H1 (cell line): ENCODE measurements at regions not wholly inside any gene's neighbourhood (a gene's known extent, or its start where the extent isn't known, plus 50 kb on each side); places are given as distances from the start of the nearest gene placed in this dataset.

Source experiments
- CTCF ChIA-PET: fragments of 300-600 bp; sonication (Branson Sonifier 250); formaldehyde crosslinking; loops from one replicate; lab custom pipeline; 2021; ENCODE audit not compliant: partially characterized antibody; lab: Charles Lee
- POLR2A ChIA-PET: fragments of 300-600 bp; sonication (Branson Sonifier 250); formaldehyde crosslinking; loops from one replicate; lab custom pipeline; 2021; ENCODE audit warnings: inconsistent platforms; ENCODE audit not compliant: partially characterized antibody; lab: Charles Lee
- DNase-seq, 2 experiments: peaks; one replicate each; pipeline versions ENCODE4 v3.0.0 to v3.0.0-alpha.2; 2010 to 2022; ENCODE audit warnings: low spot score in 2 of 2, low read depth in 1 of 2, mixed read lengths in 1 of 2
- FAIRE-seq: peaks from 2 replicates; lab custom pipeline; 2011; peaks lifted over from hg19 to GRCh38; lab: Jason Lieb, UNC
- H2AFZ ChIP-seq: 2 replicates; pipeline ENCODE4 v1.8.1; 2012; ENCODE audit warnings: low read length, inconsistent platforms
- H2AK5ac ChIP-seq: 2 replicates; pipeline ENCODE4 v1.6.1; 2013; ENCODE audit warnings: low read depth, low read length
- H2BK120ac ChIP-seq: replicated peaks from 2 replicates; pipeline ENCODE3; 2013; ENCODE audit warnings: low read depth, low read length, inconsistent platforms
- H2BK12ac ChIP-seq: 2 replicates; pipeline ENCODE4 v1.6.1; 2013; ENCODE audit warnings: low read depth, low read length
- H2BK15ac ChIP-seq: 2 replicates; pipeline ENCODE4 v1.6.1; 2013; ENCODE audit warnings: low read length
- H2BK20ac ChIP-seq: 2 replicates; pipeline ENCODE4 v1.6.1; 2013; ENCODE audit warnings: low read length
- H2BK5ac ChIP-seq: 2 replicates; pipeline ENCODE4 v1.6.1; 2013; ENCODE audit warnings: low read depth, low read length
- H3K14ac ChIP-seq: 2 replicates; pipeline ENCODE4 v1.6.1; 2013; ENCODE audit warnings: inconsistent platforms; ENCODE audit not compliant: insufficient read length
- H3K18ac ChIP-seq: 2 replicates; pipeline ENCODE4 v1.6.1; 2013; ENCODE audit warnings: low read length; ENCODE audit errors: extremely low read depth
- H3K23ac ChIP-seq: 2 replicates; pipeline ENCODE4 v1.6.1; 2013; ENCODE audit warnings: inconsistent platforms; ENCODE audit not compliant: insufficient read length
- H3K23me2 ChIP-seq: 2 replicates; pipeline ENCODE4 v1.6.1; 2013; ENCODE audit warnings: low read depth, low read length
- H3K27ac ChIP-seq: 2 replicates; pipeline ENCODE4 v1.6.1; 2011; ENCODE audit warnings: low read depth, low read length, inconsistent platforms
- H3K27me3 ChIP-seq, 4 experiments: replicated peaks in 1 of 4; 1 replicate in 1 of 4; 2 replicates in 3 of 4; pipeline versions ENCODE4 v1.6.1 to v1.8.1; 2011 to 2013; ENCODE audit warnings: low read length in 3 of 4, mild to moderate bottlenecking in 3 of 4, inconsistent platforms in 2 of 4, mixed read lengths in 2 of 4, moderate library complexity in 1 of 4; ENCODE audit not compliant: control insufficient read depth in 3 of 4, insufficient read depth in 3 of 4; ENCODE audit errors: extremely low read depth in 1 of 4
- H3K36me3 ChIP-seq, 4 experiments: 2 replicates each; pipeline versions ENCODE4 v1.6.1 to v1.8.1; 2011 to 2013; ENCODE audit warnings: mild to moderate bottlenecking in 4 of 4, low read length in 3 of 4, moderate library complexity in 2 of 4, control low read depth in 1 of 4, inconsistent platforms in 1 of 4; ENCODE audit not compliant: insufficient read depth in 4 of 4, control insufficient read depth in 2 of 4
- H3K4ac ChIP-seq: replicated peaks from 2 replicates; pipeline ENCODE3; 2013; ENCODE audit warnings: low read length, low read depth, mixed read lengths, inconsistent platforms; ENCODE audit not compliant: insufficient read length
- H3K4me1 ChIP-seq, 4 experiments: replicated peaks in 1 of 4; 1 replicate in 1 of 4; 2 replicates in 3 of 4; pipeline versions ENCODE4 v1.6.1 to v1.8.1; 2011 to 2013; ENCODE audit warnings: low read length in 3 of 4, inconsistent platforms in 2 of 4, mixed read lengths in 1 of 4; ENCODE audit not compliant: insufficient read depth in 4 of 4, control insufficient read depth in 3 of 4
- H3K4me2 ChIP-seq, 2 experiments: 2 replicates each; pipeline versions ENCODE4 v1.6.1 to v1.8.1; 2011 to 2013; ENCODE audit warnings: low read depth in 2 of 2, low read length in 2 of 2, control low read depth in 1 of 2, inconsistent platforms in 1 of 2, mild to moderate bottlenecking in 1 of 2; ENCODE audit not compliant: insufficient read depth in 1 of 2
- H3K4me3 ChIP-seq, 4 experiments: fragments of 200-600, 300-600 bp in 1 of 4; sonication (generic), shearing (Covaris generic), sonication (Bioruptor Twin) in 1 of 4; 2 replicates each; pipeline versions ENCODE4 v1.5.1 to v1.8.1; 2011 to 2016; ENCODE audit warnings: low read length in 4 of 4, low read depth in 3 of 4, control low read depth in 2 of 4, inconsistent platforms in 2 of 4, mild to moderate bottlenecking in 2 of 4, mixed read lengths in 1 of 4, moderate library complexity in 1 of 4; ENCODE audit not compliant: insufficient read depth in 2 of 4; ENCODE audit errors: extremely low read depth in 1 of 4
- H3K56ac ChIP-seq: replicated peaks from 2 replicates; pipeline ENCODE3; 2013; ENCODE audit warnings: low read depth, mild to moderate bottlenecking, mixed read lengths, low read length, inconsistent platforms; ENCODE audit not compliant: insufficient read length
- H3K79me1 ChIP-seq: 2 replicates; pipeline ENCODE4 v1.6.1; 2013; ENCODE audit warnings: low read depth, low read length, control low read depth
- H3K79me2 ChIP-seq, 2 experiments: 2 replicates each; pipeline versions ENCODE4 v1.6.1 to v1.8.1; 2012 to 2013; ENCODE audit warnings: low read length in 2 of 2, mild to moderate bottlenecking in 2 of 2, inconsistent platforms in 1 of 2; ENCODE audit not compliant: insufficient read depth in 2 of 2, control insufficient read depth in 1 of 2
- H3K9ac ChIP-seq, 4 experiments: replicated peaks in 1 of 4; 1 replicate in 1 of 4; 2 replicates in 3 of 4; pipeline versions ENCODE4 v1.6.1 to v1.8.1; 2011 to 2013; ENCODE audit warnings: low read depth in 3 of 4, low read length in 3 of 4, control low read depth in 2 of 4, mild to moderate bottlenecking in 2 of 4, moderate library complexity in 2 of 4, inconsistent platforms in 1 of 4; ENCODE audit errors: extremely low read depth in 1 of 4
- H3K9me3 ChIP-seq, 2 experiments: 2 replicates each; pipeline versions ENCODE4 v1.6.1 to v1.8.1; 2012 to 2013; ENCODE audit warnings: mild to moderate bottlenecking in 2 of 2, moderate library complexity in 2 of 2, control low read depth in 1 of 2, inconsistent platforms in 1 of 2, low read depth in 1 of 2, low read length in 1 of 2, mixed read lengths in 1 of 2; ENCODE audit not compliant: insufficient read depth in 2 of 2
- H4K20me1 ChIP-seq, 2 experiments: replicated peaks in 1 of 2; 2 replicates each; pipeline versions ENCODE3 to v1.8.1; 2011 to 2013; ENCODE audit warnings: inconsistent platforms in 2 of 2, low read length in 2 of 2, mild to moderate bottlenecking in 1 of 2; ENCODE audit not compliant: insufficient read depth in 2 of 2, control insufficient read depth in 1 of 2
- H4K5ac ChIP-seq: 2 replicates; pipeline ENCODE4 v1.6.1; 2013; ENCODE audit warnings: low read length, low read depth, mixed read lengths, inconsistent platforms; ENCODE audit not compliant: insufficient read length
- H4K8ac ChIP-seq: 2 replicates; pipeline ENCODE4 v1.8.0; 2013; ENCODE audit warnings: mild to moderate bottlenecking, moderate library complexity, low read length, inconsistent platforms; ENCODE audit not compliant: insufficient read depth; ENCODE audit errors: extremely low read depth
- H4K91ac ChIP-seq: replicated peaks from 2 replicates; pipeline ENCODE3; 2013; ENCODE audit warnings: low read length, mixed read lengths, inconsistent platforms; ENCODE audit not compliant: insufficient read length
- BRCA1 ChIP-seq: IDR thresholded peaks from 2 replicates; pipeline ENCODE4 v1.6.1; 2012; ENCODE audit warnings: low read depth, low read length, improper control_type of control experiment
- HDAC6 ChIP-seq: IDR thresholded peaks from one replicate; pipeline ENCODE4 v1.7.1; 2012; ENCODE audit warnings: low read depth, mild to moderate bottlenecking, inconsistent platforms, low read length, moderate library complexity
- KDM4A ChIP-seq: IDR thresholded peaks from one replicate; pipeline ENCODE4 v1.7.1; 2012; ENCODE audit warnings: low read depth, mild to moderate bottlenecking, moderate library complexity, low read length, inconsistent platforms; ENCODE audit not compliant: severe bottlenecking
- NANOG ChIP-seq: IDR thresholded peaks from 2 replicates; pipeline ENCODE4 v1.6.1; 2011; ENCODE audit warnings: low read length, low read depth, mild to moderate bottlenecking, inconsistent platforms; ENCODE audit not compliant: insufficient read depth, poor library complexity, severe bottlenecking
- NRF1 ChIP-seq: IDR thresholded peaks from 2 replicates; pipeline ENCODE4 v1.6.1; 2011; ENCODE audit warnings: mild to moderate bottlenecking, low read depth, low read length, improper control_type of control experiment
- RFX5 ChIP-seq: IDR thresholded peaks from 2 replicates; pipeline ENCODE4 v1.6.1; 2011; ENCODE audit warnings: low read depth, low read length, improper control_type of control experiment, borderline replicate concordance
- RXRA ChIP-seq: IDR thresholded peaks from 2 replicates; pipeline ENCODE4 v1.6.1; 2011; ENCODE audit warnings: low read depth, mild to moderate bottlenecking, low read length, moderate library complexity; ENCODE audit not compliant: insufficient read depth
- SP2 ChIP-seq: IDR thresholded peaks from 2 replicates; pipeline ENCODE4 v1.6.1; 2012; ENCODE audit warnings: mild to moderate bottlenecking, low read length, inconsistent platforms
- TCF12 ChIP-seq: IDR thresholded peaks from 2 replicates; pipeline ENCODE4 v1.6.1; 2011; ENCODE audit warnings: low read depth, mild to moderate bottlenecking, low read length
- YY1 ChIP-seq: IDR thresholded peaks from 2 replicates; pipeline ENCODE4 v1.6.1; 2011; ENCODE audit warnings: low read depth, mild to moderate bottlenecking, low read length
- WGBS, 2 experiments: shearing (Covaris generic) in 1 of 2; methylation state at CpG; one replicate each; pipeline versions ENCODE4 v1.1.6 to v1.1.7; 2013 to 2015; ENCODE audit warnings: low lambda C conversion rate in 2 of 2, mixed read lengths in 2 of 2, inconsistent platforms in 1 of 2, low coverage in 1 of 2, missing lambda C conversion rate in 1 of 2; ENCODE audit not compliant: insufficient replicate concordance in 2 of 2, insufficient coverage in 1 of 2, insufficient read length in 1 of 2; ENCODE audit errors: extremely low coverage in 1 of 2, missing lambda C conversion rate in 1 of 2; 5-methylcytosine and 5-hydroxymethylcytosine counted together
- TF ChIP-seq, protein P1 (sequence below), 3 experiments: IDR thresholded peaks; 1 replicate in 2 of 3; 2 replicates in 1 of 3; pipeline versions ENCODE4 v1.5.1 to v1.6.1; 2011; ENCODE audit warnings: low read length in 3 of 3, mild to moderate bottlenecking in 3 of 3, inconsistent platforms in 2 of 3, low read depth in 1 of 3, moderate library complexity in 1 of 3; ENCODE audit not compliant: insufficient read depth in 1 of 3; ENCODE audit errors: control extremely low read depth in 1 of 3

DNA sequence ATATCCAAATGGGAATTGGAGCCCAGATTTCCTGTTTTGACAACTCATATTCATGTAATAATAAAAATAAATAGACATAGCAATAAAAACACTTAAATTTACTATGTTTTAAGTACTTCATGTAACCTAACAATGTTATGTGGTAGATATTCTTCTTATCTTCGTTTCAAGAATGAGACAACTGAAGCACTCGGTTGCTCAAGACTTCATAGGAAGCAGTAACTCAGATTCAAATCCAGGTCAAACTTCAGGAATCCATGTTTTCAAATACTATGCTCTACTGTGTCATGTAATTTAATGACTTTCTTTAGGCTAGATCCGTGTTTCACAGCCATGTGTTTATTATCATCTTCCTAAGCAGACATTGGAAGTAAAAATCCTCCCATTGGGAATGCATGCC is 492.2 kb downstream of the CNTN3 start:
- Histone ChIP-seq H2BK15ac (no peak overlapping the region), H3K23ac (no peak overlapping the region), H3K4ac (no peak overlapping the region), H2AK5ac (no peak overlapping the region), H3K4me2 (no peak overlapping the region), H3K4me1 (no peaks in the 10 kb centered on the region), H3K9me3 (peaks cover 5% of the 10 kb centered on the region in 2 experiments; a peak in 2 of 4 replicates), H4K20me1 (no peaks in the 10 kb centered on the region), H3K79me2 (no peaks in the 10 kb centered on the region), H3K18ac (no peak overlapping the region), H3K36me3 (no peaks in the 10 kb centered on the region), H2BK120ac (no peak overlapping the region), H3K56ac (no peak overlapping the region), H3K23me2 (peaks cover 1% of the 10 kb centered on the region; the same call in 1 of the 2 replicates), H3K27ac (no peak overlapping the region), H3K79me1 (no peaks in the 10 kb centered on the region), H4K8ac (no peak overlapping the region), H3K14ac (no peak overlapping the region), H3K4me3 (no peak overlapping the region), H2AFZ (no peak overlapping the region), H4K91ac (no peak overlapping the region), H2BK12ac (no peak overlapping the region), H3K9ac (no peak overlapping the region), H4K5ac (no peak overlapping the region), H2BK20ac (no peak overlapping the region), H2BK5ac (no peak overlapping the region), H3K27me3 (no peaks in the 10 kb centered on the region)
- ChIA-PET POLR2A (no interaction called here), CTCF (interaction anchor here (0.6 kb wide), 1 partner anchor 43 kb away, joined by 3 read pairs; no protein-coding TSS in a partner anchor)
- DNase-seq (no peak), FAIRE-seq (no peak)
- WGBS, 2 experiments = 86% methylated on average over 3 of the region's 3 CpGs; no CpG with 5 or more reads in 1 of the 2 experiments
- TF ChIP-seq TCF12 (no peak), RXRA (no peak), YY1 (no peak), NRF1 (no peak), RFX5 (no peak), HDAC6 (no peak), KDM4A (no peak), SP2 (no peak), NANOG (no peak), BRCA1 (no peak)
- TF ChIP-seq, protein P1, sequence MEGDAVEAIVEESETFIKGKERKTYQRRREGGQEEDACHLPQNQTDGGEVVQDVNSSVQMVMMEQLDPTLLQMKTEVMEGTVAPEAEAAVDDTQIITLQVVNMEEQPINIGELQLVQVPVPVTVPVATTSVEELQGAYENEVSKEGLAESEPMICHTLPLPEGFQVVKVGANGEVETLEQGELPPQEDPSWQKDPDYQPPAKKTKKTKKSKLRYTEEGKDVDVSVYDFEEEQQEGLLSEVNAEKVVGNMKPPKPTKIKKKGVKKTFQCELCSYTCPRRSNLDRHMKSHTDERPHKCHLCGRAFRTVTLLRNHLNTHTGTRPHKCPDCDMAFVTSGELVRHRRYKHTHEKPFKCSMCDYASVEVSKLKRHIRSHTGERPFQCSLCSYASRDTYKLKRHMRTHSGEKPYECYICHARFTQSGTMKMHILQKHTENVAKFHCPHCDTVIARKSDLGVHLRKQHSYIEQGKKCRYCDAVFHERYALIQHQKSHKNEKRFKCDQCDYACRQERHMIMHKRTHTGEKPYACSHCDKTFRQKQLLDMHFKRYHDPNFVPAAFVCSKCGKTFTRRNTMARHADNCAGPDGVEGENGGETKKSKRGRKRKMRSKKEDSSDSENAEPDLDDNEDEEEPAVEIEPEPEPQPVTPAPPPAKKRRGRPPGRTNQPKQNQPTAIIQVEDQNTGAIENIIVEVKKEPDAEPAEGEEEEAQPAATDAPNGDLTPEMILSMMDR (IDR thresholded peaks at IDR 0.05; ENCODE audit: control extremely low read depth in 1 of 3, insufficient read depth in 1 of 3, low read depth in 1 of 3, low read length in 3 of 3) = no peak
